NOMO-1 treated with dmso at 0.1 percent for 144 hours (cell line): ENCODE measurements at regions not wholly inside any gene's neighbourhood (a gene's known extent, or its start where the extent isn't known, plus 50 kb on each side); places are given as distances from the start of the nearest gene placed in this dataset.

Source experiments
- DNase-seq: peaks from one replicate; lab custom pipeline; 2025; ENCODE audit not compliant: unreplicated experiment; lab: John Stamatoyannopoulos, UW

- no peak for DNase-seq
These were observed 330.7 kb downstream of the NUF2 start for GRCh38 chr1:163652441-163652840.

DNA sequence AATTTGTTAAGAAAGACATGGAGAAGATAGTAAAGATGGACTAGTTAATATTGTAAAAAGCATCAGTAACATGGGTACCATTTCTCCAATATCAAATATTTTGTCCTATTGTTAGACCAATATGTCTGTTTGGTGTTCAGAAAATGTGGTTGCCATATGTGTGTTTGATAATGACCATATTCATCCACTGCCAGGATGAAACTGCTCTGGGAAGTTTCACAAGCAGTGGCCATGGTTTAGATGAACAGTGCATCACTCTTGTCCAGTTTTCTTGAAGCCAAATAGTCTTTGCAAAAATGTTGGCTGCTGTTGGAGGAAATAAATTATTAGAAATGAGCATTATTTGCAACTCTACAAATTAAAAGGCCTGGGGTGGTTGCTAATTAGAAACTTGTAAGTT, 333.8 kb downstream of the NUF2 start:
- DNase-seq: no peak

DNA sequence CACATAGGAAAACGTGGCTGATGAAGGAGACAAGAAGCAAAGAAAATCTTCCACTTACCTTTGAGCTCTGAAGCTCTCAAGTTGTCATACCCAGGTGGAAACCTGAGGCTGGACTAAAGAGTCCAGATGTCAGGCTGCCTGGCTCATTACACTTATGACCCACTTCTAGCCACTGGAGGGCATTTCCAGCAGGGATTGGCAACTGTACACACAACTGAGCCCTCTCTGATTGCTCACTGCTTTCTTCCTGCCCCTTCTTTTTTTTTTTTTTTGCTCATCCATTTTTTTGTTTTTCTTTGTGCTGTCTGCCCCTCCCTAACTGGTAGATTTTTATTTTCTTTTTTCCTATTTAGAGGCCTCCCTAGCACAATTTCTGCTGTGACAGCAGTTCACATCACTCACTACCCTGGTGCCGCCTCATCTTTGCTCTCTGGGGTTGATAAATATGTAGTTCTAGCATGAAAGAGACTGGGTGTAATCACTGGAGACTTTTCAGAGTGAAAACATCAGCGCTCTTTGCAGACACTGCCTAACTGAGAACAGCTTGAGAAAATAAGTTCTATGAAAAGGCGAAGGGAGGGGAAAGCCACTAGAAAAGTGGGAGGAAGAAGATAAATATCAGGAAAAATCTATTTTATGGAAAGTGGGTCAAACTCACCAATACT, 334.5 kb downstream of the NUF2 start:
- no peak for DNase-seq

DNA sequence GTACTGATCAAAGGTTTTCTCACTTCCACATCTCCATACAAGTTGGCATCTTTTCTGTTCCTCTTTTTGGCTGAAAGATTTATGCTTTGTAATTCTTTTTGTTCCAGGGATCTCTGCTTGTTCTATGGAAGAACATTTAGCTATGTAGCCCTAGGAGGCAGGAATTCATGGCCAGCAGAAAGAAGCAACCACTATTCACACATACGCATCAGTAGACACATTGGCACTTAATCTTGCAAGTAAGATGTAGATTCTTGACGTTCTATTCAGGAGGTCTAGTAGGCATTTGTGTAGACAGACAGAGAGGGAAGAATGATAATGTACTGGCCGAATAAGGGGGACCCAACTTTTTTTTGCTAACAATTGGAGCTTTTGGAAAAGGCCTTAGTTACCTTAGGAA, 336.0 kb downstream of the NUF2 start:
- DNase-seq: no peak

DNA sequence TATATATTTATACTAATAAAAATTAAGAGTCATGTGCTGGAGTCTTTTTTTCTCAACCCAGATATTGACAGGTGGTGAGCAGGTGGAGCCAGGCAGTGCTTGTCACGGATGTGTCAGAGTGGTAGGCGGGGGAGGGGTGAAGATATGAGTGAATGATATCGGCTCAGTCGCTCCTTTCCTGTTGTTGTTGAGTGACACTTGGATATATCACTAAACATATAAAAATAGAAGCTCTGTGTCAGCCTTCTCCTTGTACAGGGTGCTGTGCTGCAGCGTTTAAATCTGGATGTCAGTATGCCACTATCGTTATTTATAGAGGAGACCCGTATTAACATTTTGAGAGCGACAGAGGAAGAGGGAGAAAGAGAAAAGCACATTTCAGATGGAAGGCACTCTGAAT, 339.6 kb downstream of the NUF2 start:
- no peak for DNase-seq

GRCh38 chr1:163664671-163665335, 343.0 kb downstream of the NUF2 start:
- DNase-seq: no peak

DNA sequence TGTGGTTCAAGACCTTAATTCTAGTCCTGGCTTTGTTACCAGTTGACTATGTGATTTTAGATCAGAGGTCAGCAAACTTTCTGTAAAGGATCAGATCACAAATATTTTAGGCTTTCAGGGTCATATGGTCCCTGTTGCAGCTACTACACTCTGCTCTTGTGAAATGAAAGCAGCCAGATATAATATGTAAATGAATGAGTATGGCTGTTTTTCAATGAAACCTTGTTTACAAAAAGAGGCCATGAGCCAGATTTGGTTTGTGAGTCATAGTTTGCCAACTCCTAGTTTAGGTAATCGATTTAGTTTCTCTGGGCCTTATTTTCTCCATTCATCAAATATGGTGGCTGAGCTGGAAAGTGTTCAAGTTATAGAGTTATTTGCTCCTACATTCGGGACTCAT, 346.7 kb downstream of the NUF2 start:
- DNase-seq: no peak

DNA sequence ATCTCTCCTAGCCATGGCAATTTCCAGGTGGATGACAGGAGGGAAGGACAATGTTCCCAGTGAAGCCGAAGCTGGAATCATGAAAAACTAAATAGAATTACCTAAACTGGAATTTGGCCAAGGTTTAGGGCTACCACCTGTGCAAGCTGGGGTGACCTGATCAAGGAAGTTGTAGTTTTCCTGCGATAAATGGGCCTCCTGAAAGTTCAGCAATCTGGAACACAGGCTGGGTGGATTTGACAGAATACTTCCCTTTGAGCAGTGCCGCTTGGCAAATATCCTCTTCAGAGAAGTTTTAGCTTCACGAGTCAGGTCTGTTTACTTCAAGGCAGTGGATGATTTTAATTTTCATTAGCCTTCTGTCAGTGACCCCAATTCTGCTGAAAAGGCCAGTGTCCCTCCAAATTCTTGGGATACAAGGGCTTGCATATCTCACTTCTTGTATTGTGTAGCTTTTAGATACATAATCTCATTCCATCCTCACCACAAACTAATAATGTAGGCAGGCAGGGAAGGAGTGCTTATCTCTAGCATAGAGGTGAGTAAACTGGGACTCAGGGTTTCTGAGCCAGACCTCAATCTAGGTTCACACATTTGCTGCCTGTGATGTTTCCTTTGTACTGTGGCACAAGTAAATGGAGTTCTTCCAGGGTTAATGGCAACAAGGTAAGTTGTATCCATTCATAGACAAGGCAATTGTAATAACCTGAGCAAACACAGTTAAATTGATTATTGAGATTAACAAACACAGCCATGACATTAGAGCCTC, 349.4 kb downstream of the NUF2 start:
- no peak for DNase-seq

DNA sequence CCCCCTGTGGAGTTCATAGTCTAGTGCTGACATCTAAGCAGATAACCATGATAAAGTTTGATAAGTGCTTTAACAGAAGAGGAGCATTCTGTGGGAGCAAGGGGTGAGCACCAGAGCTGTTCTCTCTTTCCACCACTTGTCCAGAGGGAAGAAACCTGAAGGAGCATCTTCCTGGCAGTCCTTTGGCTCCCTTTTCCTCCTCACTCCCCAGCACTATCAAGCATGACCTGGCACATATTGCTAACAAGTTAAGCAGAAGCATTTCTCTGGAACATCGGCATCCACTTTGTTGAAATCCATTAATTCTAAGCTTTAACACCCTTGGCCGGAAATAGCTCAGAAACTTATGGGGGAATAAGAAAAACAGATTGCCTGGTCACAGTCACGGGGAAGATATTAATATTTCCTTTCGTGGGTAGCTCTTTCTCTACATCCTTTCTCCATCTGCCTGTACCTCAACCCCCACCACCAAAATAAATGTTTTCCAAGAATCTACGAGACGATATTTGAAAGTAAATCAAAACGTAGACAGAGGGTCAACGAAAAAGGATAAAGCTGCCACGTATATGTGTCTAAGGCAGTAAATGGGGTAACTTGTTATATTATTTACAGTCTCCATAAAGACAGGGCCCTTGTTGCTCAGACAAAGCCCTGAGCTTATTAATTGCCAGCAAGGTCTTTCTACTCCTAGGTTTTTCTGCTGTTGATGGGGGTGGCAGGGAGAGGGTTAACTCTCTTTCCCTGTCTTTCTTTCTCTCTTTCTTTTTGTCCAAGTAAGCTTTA, 351.4 kb downstream of the NUF2 start:
- DNase-seq: no peak

- DNase-seq: no peak
These were observed 352.0 kb downstream of the NUF2 start for GRCh38 chr1:163673759-163674151.

DNA sequence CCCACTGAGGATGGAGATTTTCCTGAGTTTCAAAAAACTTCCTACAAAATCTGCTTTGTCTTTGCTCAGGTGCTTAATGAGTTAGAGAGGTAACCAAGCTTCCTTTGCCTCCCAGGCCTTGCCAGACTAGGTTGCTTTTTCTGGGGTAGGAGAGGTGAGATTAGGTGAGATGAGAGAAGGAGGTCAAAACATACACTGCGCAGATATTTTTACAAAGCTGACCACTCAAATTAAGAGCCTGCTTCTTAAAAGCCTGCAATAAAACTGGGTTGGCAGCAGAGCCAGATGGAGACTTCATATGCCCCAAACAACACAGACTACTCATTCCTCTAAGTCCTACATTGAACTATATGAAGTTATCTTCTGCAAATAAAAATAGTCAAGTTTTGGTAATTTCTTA, 352.5 kb downstream of the NUF2 start:
- DNase-seq: no peak

GRCh38 chr1:163684785-163685184, 363.0 kb downstream of the NUF2 start:
- no peak for DNase-seq

DNA sequence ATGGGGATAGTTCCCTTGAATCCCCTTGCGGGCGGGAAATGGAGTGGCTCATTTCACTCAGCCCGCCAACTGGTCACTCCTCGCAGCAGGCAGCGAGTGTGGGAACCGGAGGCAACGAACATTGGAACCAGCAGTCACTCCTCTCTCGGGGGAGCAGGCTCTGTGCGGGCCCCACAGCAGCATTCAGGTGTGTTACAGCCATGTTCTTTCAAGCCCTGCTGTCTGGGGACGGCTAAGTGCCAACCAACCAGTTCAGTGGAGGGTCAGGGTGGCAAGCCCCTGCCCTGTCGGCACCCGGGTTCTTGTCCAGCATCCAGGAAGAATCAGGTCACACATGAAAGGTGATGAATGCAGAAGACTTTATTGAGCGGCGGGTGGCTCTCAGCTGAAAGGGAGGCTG, 370.5 kb downstream of the NUF2 start:
- DNase-seq: no peak

DNA sequence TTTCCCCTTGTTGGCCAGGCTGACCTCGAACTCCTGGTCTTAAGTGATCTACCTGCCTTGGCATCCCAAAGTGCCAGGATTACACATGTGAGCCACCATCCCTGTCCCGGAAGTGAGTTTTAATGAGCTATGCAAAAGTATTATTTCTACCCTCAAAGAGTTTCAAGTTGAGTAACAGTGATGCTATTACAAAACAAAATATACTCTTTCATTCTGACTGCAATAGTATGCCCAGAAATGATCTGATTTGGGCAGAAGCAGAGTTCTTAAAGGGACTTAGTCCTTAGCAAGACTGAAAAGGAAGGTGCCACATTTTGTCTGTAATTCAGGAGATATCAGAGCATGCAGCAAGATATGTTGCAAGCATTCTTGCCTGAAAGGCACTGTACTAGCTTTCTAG, 375.4 kb downstream of the NUF2 start:
- DNase-seq: no peak

DNA sequence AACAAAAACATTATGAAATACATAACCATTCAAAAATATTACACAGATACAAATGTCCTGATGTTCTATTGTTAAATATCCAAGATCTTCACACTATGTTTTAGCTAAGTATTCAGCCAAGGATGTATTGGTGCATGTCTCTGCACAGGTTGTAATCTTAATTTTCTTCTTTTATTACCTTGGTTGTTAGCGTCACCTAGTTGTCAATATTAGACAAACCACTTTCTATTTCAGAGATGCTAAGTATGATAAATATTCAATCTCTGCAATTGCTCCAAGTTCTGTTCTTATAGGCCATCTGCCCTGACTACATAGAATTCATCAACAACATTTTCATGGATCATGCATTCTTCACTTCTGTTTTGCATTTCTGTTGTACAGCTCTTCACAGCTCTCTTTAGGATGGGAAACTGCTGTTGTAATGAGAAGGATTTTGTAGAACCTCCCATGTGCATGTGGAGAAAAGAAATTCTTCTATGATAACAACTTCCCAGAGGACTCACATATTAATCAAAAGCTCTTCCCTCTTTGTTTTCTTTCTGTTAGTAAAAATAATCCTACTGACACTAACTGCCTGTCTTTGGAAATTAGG, 380.1 kb downstream of the NUF2 start:
- no peak for DNase-seq

- DNase-seq: no peak
These were observed 382.0 kb downstream of the NUF2 start for GRCh38 chr1:163703794-163704193.

- DNase-seq: no peak
These were observed 385.2 kb downstream of the NUF2 start for GRCh38 chr1:163706915-163707314.

DNA sequence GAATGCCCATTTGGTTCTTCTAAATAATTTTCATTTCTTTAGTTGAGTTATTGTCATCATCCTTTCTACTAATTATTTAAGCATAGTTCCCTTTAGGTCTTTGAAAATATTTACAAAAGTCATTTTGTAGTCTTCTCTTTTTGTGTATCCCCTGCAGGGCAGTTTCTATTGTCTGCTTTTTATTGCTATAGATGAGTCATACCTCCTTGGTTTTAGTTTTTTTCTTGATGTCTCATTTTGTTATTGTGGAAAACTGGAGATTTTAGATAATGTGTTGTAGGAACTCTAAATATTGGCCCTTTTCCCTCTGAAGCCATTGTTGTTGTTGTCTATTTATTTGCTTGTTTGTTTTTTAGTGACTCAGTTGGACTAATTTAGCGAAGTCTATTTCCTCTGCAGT, 387.9 kb downstream of the NUF2 start:
- DNase-seq: no peak

- DNase-seq: no peak
These were observed 390.6 kb downstream of the NUF2 start for GRCh38 chr1:163712321-163712720.

GRCh38 chr1:163720294-163720693, 398.5 kb downstream of the NUF2 start:
- no peak for DNase-seq

GRCh38 chr1:163725551-163725950, 403.8 kb downstream of the NUF2 start:
- no peak for DNase-seq
